T1000 (cell line): ENCODE measurements at regions not wholly inside any gene's neighbourhood (a gene's known extent, or its start where the extent isn't known, plus 50 kb on each side); places are given as distances from the start of the nearest gene placed in this dataset.

Experiments
- DNase-seq: peaks from one replicate; lab custom pipeline; 2025; ENCODE audit warnings: mixed read lengths; lab: John Stamatoyannopoulos, UW

DNA sequence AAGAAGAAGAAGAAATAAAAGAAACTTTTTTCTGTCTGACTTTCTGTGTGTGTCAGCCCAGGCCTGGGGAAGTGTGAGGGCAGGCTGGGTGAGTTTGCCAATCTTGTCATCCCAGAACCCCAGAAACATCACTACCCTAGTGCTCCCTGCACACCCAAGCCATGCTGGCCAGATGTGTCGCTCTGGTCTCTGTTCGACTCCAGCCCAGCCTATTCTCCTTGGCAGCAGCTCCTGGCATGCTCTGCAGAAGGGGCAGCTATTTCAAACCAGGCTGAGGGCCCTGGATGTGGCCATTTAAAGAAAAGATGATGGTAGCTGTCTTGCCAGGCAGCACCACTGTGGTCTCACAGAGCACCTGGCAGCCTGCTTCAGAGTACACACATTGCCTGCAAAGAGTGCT is 334.1 kb downstream of the RPS24 start:
- DNase-seq, result no peak

DNA sequence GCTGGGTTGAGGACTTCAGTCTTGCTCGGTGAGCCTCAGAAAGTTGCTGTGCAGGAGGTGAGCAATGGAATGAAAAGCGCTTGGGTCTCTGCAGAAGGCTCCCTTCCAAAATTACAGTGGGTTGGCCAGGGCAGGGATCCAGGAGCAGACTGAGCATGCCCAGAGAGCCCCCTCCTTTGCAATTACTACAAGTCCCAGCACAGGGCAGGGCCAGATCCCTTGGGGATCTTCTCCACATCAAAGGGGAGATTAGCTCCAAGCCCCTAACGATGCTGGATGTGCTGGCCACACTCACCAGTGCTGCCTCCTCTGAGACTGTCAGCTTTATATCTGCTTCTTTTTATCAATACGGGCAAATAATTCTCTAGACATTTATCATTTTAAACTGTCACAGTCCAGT is 337.5 kb downstream of the RPS24 start:
- DNase-seq, result peak; percentile 13

DNA sequence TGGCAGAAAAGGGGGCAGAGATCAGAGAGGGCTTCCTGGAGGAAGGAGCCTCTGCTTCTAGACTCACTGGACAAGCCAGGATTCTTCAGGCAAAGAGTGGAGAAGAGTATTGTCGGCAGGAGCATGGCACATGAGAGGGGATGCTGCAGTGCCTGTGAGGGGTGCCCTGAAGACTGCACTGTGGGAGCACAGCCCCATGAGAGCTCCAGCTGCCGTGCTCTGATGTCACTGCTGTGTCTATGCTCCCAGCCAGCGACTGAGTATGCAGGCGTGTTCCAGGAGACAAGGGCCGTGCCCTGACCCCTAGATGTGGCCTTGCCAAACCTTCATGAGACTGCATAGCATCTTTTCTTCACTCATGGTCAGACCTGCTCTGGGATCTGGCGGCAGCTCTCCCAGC is 339.1 kb downstream of the RPS24 start:
- DNase-seq, result no peak

DNA sequence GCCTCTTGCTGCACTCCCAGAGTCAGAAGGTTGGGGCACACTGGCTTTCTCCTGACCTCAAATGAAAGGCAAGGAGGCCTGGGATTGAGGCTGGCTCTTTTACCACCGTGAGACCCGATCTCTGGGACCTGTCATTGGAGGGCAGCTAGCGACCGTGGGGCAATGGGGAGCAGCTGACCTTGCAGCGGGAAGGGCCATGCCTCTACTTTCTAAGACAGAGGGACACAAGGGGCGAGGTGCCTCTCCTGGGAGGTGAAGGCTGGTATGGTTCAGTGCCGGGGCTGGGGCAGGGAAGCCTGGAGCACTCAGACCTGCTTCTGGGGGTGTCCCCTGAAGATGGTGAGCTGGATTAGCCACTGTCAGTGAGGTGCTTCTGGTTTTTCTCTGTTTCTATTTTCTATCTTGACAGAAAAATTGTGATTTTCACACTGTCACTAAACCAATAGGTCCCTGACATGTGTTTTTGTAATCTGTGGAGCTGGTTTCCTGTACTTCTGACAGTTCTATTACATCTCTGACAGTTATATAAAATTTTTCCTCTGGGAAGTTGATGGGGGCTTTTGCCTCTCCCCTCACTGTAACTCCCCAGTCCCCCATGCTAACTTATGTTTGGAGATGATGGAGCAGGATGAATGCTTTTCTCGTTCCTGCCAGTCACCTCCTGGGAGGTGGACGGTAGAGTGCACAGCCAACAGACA is 340.8 kb downstream of the RPS24 start:
- no peak for DNase-seq

DNA sequence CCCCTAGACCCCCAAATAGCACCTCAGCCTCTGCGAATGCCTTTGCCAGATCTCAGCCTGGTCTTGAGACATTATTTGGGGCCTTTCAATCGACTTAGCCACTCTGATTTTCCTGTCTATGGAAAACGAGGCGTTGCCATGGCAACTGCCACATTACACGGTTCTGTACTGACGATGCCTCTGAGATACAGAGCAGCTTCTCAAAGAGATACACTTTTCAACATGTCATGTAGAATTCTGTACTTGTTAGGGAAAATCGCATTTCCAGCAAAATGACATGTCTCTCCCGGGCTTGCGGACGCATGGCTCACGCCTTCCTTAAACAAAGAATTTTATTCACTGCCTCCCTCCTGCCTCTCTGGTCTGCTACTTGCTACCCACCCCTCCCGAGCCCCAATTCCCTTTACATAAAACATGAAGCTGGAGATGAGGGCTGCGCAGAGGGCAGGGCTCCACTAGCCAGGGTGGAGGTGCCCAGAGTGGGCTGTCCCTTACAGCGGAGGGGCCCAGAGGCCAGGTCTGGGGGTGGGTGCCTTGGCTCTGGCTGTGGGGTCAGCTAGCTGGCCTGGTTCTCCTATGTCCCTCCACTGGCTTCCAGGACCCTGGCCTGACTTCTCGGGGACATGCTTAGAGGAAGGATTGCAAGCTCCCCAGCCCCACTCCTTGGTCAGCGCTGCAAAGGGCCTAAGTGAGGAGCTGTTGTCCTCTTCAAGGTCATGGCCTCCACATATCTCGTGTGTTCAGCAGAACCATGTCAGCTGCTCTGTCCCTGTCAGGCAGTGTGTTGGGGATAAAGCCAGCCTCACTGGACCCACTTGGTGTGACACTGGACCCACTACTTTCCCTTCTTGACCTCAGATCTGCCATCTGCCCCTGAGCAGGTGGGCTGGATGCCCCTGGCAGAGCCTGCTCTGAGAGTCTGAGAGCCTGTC is 342.5 kb downstream of the RPS24 start:
- DNase-seq, result no peak

DNA sequence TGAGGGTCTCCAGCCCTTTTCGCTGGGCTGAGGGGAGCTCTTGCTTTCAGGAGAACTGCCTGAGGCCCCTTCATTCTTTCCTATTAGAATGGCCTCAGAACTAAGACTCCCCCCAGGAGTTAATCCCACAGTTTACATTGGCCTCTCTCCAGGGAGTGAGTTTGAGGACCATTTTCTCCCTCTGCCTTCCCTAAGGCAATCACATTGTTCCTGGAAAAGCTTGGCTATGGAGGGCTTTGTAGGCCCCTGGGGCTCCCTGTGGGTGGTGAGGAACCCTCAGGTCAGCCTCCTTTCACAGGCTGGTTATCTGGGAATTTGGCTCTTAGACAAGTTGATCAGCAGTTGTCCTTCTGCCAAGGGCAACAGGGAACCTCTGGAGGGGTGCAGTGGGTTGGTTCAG is 343.7 kb downstream of the RPS24 start:
- DNase-seq, result peak; percentile 44

DNA sequence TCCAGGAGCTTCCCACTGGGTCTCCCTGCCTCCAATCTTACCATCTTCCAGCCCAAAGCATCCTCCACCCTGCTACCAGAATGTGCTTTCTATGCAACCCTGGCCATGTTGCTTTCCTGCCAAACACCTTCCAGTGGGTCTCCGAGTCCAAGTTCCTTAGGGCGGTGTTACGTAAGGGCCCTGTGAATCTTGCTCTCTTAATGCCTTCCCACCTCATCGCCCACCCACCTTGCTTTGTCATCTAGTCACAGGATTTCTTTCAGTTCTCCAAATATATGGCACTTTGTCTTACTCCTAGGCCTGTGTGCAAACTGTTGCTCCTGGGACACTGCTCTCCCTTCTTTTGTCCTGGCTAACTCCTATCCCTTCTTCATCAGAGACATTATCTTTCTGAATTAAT is 344.5 kb downstream of the RPS24 start:
- no peak for DNase-seq

DNA sequence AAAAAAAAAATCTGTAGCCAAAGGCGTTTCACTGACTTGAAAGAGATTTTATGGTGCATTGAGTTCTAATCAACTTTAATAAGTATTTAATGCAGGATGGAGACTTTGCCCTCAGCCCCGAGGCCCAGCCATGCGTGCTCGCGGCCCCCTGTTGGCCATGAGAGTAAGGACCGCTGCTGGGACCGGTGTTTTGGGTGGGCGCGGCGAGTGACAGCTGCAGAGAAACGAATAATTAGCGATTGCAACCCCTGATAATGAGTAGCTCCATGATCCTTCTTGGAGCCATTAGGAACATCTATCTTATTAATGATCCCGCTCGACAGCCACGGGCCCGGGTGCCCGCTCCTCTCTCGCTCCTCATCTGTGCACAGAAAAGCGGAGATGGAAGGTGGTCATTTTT is 347.4 kb downstream of the RPS24 start:
- no peak for DNase-seq

DNA sequence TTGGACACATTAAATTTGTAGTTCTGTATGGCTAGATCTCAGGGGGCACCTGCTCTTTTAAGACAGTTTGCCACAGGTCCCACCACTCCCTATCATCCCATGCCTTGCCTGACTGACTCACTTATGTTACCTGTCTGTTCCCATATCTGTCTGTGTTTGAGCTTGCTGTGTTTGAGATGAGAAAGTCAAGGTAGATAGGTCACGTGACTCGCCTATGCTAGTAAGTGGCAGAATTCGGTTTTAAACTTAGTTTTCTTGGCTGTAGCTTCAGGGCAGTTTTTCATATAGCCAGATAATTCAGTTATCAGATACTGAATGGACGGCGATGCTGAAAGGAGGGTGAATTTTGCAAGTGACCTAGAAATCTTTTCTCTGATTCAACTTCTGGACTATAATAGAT is 348.4 kb downstream of the RPS24 start:
- DNase-seq, result no peak

DNA sequence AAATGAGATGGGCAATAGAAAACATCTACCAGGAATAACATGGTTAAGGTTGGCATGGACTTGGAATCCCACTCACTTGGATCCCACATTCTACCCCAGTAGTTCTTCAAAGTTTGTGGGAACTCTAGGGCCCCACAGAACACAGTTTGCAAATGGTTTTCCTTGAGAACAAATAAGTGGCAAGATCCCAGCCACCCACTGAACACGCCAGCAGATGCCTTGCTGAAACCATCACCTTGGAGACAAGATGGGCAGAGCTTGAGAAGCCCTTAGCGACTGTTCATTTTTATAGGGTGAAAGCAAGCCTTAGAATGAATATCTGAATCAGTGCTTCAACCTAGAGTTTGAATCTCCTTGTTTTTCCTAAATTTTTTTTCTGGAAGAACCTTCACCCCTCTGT is 349.1 kb downstream of the RPS24 start:
- DNase-seq, result no peak

DNA sequence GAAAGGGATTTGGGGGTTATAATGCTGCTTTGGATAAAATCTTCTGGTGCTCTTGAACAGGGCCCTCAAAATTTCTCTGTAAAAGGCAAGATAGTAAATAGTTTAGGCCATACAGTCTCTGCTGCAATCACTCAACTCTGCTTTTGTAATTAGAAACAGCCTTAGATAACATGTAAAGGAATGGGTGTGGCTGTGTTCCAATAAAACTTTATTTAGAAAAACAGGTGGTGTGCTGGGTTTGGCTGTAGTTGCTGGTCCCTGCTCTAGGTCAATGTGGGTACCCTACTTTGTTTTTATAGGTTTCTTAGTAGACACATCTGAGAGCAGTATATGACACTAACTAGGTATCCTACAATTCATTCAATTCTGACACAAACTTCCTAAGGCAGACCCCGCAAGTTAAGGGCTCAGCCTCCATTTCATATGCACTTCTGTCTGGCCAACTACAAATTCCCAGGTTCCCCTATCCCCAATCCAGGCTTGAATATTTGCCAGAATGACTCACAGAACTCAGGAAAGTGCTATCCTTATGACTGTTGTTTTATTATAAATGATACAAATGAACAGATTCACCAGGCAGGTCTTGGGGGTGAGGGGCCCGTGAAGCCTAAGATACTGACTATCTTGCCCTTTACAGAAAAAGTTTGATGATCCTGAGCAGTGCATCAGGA is 349.9 kb downstream of the RPS24 start:
- DNase-seq, result no peak

DNA sequence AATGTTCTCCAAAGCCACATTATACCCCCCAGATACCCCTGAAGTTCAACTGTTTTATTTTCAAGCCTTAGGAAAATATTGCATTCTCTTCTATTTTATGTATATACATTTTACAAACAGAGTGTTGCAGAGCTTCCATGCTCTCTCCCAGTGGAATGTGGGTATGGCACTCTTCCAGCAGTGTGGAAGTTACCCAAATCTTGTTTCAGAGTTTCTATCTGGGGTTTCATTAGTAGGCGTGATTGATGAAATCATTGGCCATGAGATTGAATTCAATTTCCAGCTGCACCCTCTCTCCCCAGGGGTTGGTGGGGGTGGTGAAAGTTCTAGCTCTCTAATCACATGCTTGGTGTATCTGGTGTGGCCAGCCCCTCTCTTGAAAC is 350.4 kb downstream of the RPS24 start:
- DNase-seq, result no peak

DNA sequence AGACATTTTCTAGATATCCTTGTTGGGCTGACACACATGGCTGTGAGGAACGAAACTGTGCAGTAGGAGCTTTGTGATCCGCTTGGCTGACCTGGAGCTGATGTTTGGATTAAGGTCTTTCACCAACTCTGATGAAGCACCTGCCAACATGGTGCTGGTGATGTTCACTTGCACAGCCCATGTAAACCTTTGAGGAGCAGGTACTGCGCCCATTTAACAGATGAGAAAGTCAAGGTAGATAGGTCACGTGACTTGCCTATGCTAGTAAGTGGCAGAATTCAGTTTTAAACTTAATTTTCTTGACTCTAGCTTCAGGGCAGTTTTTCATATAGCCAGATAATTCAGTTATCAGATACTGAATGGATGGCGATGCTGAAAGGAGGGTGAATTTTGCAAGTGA is 351.9 kb downstream of the RPS24 start:
- no peak for DNase-seq

DNA sequence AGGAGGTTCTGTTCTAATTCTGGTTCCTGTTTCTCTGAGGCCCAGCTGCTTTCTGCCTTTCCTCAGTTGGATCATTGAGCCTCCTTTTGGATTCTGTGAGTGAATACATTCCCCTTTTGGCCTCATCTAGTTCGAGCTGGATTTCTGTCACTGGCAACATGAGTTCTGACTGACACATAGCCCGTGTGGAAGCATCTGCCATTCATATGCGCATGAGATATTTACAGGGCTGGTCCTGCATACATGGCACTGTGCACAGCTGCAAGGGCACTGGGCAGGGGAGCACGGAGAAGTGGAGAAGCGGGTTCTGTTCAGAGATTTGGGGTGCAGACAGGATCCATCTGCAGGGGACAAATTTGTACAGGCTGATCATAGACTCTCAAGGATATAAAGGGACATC is 352.8 kb downstream of the RPS24 start:
- DNase-seq, result no peak

DNA sequence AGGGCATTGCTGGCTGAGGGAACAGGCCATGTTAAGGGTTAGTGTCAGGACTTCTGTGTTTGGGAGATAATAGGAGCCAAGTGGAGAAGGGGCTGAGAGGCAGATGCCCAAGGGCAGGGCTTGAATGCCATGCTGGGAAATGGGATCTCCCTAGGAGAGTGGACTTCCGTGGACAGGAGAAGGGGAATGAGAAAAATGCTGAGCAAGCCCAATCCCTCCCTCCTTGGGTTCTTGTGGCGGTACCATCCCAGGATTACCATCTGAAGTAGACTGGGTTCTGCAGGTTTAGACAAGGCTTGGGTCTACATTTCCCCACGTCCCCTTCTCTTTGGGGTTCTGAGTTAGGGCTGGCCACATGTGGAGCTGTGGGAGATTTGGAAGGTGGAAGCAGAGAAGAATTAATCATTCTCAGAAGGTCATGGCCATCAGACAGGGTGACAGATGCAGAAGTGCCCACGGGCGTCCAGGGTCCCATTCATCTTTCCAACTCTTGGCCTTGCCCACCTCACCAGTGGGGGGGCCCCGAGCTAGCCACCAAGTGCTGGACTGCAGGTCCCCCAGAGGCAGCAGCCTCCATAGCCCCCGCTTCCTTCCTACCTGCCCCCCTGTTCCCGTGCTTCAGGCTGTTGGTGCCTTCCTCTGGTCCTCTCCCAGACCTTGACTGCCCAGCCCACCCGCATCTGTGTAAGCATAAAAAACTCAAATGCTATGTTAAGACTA is 354.8 kb downstream of the RPS24 start:
- no peak for DNase-seq

DNA sequence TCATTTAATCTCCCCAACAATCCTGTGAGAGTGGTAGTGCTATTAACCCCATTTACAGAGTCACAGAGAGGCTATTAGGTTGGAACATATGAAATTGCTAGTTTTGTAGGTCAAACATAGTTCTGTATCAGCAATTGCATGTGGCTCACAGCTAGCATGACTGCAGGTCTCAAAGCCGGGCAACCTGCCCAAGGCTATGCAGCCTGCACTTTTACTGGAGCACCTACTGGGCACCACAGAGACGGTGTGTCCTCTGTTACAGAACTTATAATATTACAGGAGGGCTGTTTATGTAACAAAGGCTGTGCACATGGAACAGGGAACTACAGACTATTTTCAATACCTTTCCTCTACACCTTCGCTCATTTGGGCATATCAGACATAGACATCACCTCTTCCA is 355.8 kb downstream of the RPS24 start:
- no peak for DNase-seq

DNA sequence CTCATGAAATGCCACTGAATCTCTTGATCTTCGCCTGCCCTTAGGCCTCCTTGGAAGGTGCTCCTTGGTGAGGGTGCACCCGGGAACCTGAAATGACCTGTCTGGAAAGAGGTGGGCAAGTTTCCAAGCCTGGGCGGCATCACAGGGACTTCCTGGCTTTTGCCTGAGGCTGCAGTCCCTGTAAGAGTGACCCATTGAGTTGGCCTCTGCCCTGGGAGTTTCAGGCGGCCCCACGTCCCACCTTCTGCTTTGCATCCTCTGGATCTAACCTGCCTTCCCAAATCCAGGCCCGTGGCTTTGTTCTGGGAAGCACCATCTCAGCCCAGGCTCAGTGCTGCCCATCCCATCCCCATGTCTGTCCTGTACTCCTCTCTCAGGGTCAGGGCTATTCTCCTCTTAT is 356.4 kb downstream of the RPS24 start:
- no peak for DNase-seq

DNA sequence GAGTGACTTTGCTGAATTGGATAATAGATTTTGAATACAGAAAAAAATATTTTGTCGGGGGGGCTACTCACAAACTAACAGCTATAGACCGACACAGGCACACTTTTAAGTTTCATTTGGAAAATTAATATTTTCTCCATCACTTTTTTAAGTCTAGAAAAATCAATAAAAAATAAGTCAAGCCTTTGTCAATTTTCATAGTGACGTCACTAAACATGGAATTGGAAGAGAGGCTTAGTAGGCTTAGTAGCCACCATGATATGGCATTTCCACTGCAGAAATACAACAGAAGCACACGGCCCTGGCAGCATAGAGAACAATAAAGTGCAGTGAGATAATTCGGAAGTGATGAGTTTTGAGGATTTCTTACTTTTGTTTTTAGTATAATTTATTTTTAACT is 357.2 kb downstream of the RPS24 start:
- DNase-seq, result no peak

DNA sequence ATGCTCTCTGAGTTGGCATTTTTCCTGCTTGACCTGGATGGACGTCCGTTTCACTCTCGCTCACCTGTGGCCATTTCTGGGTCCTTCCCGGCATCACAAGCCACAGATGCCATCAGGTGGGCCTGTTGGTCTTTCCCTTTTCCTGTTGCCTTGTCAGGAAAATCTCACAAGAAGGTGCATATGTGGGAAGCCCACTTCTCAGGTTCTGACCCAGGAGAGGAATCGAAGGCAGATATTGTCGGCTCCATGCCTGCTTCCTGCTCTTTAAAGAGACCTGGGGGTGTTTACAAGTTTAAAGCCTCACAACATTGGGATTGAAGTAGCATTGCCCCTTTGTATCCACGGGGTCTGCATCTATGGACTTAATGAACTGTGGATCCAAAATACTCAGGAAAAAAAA is 357.9 kb downstream of the RPS24 start:
- DNase-seq, result no peak

DNA sequence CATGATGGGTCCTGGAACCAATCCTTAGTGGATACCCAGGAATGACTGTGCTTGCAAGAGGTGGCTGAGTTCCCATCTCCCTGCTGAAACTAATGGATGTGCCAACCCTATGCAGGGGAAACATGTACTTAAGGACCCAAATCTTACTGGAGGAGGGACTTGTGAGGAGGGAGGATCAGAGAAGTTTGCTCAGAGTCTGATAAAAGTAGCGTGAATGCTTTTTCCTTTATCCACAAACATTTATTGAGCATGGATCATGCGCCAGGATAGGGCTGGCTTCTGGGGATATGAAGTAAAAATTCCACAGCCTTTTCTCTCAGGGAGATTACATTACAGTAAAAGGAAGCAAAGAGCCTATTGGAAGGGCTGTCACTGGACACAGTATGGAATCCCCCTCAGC is 358.5 kb downstream of the RPS24 start:
- no peak for DNase-seq

DNA sequence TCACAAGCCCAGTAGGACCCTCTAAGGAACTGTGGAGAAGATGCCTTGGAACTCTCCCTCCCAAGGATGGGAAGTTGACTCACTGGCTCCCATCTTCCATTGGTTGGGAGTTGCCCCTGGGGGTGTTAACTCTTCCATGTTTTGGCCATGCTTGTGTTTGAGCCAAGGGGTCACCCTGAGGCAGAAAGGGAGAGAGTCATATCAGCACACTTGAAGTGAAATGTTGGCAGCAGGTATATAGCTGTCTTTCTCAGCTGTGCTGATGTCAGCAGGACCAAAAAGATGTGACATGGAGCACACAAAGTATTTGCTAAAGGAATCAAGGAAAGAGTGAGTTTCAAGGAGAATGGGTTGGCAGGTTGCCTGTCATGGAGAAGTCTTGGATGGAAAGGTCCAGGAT is 359.4 kb downstream of the RPS24 start:
- no peak for DNase-seq

DNA sequence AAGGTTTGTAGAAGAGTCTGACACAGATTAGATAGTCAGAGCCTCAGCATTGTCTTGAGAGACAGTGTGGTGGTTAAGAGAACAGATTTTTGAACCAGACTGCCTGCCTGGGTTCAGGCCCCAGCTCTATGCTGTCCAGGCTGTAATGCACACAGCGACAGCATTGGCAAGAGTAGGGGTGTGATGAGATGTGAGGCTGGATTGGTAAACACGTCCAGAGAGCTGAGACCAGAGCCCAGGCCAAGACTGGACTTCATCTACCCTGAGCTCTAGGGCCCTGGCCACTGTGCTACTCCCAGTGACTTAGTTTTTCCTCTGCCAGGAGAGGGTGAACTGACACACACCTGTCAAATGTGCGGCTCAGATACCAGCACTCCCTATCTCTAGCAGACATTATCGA is 360.4 kb downstream of the RPS24 start:
- no peak for DNase-seq
